ENCODE measurements at regions not wholly inside any gene's neighbourhood (a gene's known extent, or its start where the extent isn't known, plus 50 kb on each side); places are given as distances from the start of the nearest gene placed in this dataset.
"Not testable (repeated sequence)": the region's sequence is repeated elsewhere in the genome, so short reads cannot be mapped to it uniquely, and the experiment has no call there.

GRCh38 chrX:23458957-23459356 is 124.3 kb downstream of the PTCHD1 start:
- not testable (repeated sequence) for DNase-seq (ENCODE audit: low spot score)

DNA sequence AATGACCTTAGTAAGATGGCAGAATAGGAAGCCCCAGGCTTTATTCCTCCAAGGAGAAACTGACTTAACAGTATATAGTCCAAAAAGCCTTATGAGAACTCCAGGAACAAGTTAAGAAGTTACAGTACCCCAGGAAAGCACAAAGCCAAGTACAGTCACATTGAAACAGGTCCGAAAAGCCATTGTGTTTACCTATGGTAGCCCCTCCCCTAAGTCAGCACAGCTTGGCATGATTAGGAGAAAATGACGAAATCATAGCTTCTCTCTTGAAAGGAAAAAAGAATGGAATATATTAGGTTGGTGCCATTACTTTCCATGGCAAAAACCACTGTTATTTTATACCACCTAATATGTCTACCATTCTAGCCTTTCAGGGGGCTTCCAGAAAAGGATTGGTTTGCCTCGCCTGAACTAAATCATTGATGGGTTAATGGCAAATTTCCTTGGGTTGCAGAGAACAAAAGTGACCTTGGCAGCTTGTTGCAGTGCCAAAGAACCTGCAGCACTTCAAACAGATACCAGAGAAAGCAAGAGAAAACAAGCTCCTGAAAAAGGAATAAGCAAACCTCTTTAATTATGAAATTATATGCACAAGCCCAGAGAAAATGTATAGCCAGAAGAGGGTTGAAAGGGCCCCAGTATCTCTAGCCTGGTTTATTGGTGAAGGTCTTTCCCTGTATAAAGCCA is 130.6 kb downstream of the PTCHD1 start:
- no peak for DNase-seq (ENCODE audit: low spot score)

- no peak for DNase-seq (ENCODE audit: low spot score)
Measured at GRCh38 chrX:23465985-23466384, 131.3 kb downstream of the PTCHD1 start.

DNA sequence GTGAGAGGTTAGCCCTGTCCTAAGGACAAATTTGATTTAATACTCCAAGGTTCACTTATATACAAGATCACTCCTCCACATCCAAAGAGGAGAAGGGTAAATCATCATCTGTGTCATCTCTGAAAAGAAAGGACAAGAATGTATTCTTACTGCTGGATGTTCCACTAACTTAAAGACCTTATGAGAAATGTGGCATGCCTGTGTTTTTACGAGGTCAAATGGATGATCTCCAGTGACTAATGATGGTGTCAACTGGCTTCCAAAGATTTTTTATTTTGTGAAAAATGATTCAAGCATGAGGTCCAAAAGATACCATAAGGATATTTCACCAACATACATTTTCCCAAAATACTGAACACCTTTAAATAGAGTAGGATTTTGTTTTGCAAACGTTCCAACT is 143.4 kb downstream of the PTCHD1 start:
- no peak for DNase-seq (ENCODE audit: low spot score)

DNA sequence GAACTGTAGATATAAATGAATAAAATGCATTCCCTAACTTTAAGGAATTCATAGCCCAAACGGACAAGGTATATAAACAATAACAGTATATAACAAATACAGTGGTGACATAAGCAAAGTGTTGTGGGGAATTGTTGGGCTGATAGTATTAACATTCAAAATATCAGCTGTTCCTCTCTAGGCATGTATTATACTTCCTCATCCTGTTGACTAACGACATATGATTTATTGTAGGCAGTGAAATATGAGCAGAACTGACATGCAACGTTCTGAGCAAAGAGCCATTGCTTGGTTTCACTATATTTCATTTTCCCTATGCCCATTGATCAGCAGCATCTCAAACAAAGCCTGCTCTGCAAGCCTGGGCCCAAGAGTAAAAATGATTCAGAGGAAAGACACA is 143.9 kb downstream of the PTCHD1 start:
- DNase-seq (ENCODE audit: low spot score): no peak

DNA sequence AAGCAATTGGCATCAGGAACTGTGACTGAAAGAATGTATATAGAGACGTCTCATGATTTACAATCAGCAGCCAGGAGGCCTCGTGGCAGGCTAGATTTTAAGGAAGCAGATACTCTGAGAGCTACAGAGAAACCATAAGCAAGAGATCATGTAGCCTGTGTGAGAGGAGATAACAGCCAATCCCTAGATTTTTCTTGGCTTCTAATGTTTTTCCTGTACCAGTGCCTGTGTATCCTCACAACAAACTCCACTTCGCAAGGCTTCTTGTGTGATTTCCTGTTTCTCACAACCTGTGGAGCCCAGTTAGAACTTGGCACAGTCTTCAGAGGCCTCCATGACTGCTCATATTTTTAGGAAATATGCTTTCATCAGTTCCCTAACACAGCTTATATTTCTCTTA is 147.9 kb downstream of the PTCHD1 start:
- DNase-seq (ENCODE audit: low spot score): no peak

DNA sequence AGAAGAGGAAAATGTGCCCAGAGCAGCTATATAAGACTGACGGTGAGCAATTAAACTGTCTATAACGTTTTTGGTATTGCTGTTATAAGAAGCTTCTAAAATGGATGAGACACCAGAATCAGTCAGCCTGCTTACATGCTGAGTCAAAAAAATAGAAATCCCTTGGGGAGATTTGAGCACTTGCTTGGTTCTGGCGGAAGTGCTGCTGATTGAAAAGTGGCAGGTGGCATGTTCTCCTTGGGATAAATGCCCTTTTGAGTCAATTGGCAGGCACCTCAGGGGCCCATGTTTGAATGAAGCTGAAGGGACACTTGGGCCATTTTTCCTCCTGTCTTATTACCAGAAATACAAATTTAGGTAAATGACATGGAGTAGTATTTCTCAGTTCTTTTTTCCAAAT is 148.7 kb downstream of the PTCHD1 start:
- DNase-seq (ENCODE audit: low spot score): no peak

DNA sequence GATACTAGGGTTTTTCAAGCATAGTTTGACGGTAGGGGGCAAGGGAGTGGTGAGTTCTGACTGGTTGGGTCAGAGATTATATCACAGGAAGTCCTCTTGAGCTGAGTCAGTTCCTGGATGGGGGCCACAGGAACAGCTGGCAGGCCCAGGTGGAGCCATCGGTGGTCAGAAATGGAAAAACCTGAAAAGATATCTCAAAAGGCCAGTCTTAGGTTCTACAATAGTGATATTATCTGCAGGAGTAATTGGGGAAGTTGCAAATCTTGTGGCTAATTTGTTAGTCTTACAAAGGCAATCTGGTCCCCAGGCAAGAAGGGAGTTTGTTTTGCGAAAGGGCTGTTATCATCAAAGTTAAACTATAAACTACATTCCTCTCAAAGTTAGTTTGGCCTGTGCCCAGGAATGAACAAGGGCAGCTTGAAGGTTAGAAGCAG is 159.3 kb downstream of the PTCHD1 start:
- peak; percentile 29 for DNase-seq (ENCODE audit: low spot score)

- no peak for DNase-seq (ENCODE audit: low spot score)
Measured at GRCh38 chrX:23494741-23495140, 160.1 kb downstream of the PTCHD1 start.

DNA sequence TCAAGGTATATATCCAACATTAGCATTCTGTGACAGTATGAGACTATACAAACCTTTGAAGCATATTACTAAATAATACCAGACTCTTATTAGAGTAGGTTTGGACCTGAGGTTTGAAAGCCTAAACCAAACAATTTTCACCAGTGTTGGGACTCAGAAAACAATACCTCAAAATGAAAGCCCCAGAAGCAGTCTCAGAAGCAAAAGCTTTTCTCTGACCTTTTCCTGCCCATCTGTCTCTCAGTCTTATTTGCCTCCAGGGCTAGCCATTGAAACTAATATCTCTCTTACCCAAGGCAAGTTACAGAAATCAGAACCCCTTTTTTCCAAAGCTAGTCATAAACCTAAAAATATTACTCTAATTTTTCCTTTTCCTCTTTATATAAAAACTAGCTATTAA is 163.3 kb downstream of the PTCHD1 start:
- no peak for DNase-seq (ENCODE audit: low spot score)

DNA sequence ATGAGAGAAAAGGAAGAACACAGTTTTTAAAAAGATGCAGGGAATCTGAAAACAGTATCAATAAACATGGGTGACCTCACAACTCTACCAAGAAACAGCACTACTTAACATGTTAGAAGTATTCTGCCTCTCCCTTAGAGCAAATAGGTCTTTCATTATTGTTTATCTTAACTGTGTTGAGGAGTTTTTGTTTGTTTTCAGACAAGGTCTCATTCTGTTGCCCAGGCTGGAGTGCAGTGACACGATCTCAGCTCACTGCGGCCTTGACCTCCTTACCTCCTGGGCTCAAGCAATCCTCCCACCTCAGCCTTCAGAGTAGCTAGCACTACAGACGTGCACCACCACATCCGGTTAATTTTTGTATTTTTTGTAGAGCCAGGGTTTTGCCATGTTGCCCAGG is 165.3 kb upstream of the PRDX4 start:
- DNase-seq (ENCODE audit: low spot score): no peak

GRCh38 chrX:23503835-23504539 is 163.3 kb upstream of the PRDX4 start:
- peak; percentile 79 for DNase-seq (ENCODE audit: low spot score)

DNA sequence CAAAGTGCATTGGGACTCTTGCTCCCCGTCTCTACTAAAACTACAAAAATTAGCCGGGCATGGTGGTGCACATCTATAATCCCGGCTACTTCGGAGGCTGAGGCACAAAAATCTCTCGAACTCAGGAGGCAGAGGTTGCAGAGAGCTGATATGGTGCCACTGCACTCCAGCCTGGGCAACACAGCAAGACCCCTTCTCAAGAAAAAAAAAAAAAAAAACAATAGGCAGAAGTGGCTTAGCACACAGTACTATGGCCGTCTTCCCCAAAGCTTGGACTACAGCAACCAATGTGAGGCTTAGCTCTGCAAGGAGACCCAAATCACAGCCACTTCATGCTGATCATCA is 162.8 kb upstream of the PRDX4 start:
- no peak for DNase-seq (ENCODE audit: low spot score)

GRCh38 chrX:23504895-23505294 is 162.4 kb upstream of the PRDX4 start:
- DNase-seq (ENCODE audit: low spot score): no peak

DNA sequence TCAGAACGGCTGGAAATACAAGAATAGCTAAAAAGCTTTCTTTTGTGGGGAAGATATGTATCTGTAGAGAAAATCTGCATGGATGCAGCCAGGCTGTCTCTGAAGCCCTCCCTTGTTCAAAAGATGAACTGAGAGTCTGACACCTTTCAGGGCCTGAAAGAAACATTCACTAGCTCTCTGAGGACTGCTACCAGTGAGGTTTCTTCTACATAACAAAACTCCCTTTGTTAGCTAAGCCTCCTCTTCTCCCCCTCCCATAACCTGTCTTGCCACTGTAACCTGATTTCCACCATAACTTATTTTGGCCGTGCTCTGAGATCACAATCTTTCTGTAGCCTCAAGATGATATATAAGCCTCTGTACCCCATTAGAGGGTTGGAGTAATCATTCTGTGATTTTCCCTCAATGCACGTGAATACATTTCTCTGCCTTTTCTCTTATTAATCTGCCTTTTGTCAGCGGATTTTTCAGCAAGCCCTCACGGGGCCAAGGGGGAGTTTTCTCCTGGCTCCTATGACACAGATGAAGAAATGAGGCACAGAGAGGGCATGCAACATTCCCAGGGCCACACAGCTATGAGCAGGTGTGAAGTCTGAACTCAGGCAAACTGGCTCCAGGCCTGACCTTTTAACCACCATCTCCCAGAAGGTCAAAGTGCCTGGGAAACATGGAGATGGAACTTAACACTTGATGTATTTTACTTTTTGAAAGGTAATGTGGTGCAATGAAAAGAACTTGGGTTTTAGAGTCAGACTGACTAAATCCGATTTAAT is 161.6 kb upstream of the PRDX4 start:
- no peak for DNase-seq (ENCODE audit: low spot score)

DNA sequence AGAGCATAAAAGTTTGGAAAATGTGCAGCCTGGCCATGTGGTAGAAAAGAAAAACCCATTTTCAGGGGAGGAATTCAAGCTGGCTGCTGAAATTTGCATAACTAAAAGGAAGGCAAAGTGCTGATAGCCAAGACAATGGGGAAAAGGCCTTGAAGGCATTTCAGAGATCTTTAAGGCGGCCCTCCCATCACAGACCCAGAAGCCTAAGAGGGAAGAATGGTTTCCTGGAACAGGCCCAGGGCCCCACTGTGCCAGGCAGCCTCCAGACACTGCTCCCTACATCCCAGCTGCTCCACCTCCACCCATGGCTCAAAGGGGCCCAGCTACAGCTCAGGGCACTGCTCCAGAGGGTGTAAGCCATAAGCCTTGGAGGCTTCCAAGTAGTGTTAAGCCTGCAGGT is 158.0 kb upstream of the PRDX4 start:
- no peak for DNase-seq (ENCODE audit: low spot score)

GRCh38 chrX:23511793-23512192 is 155.5 kb upstream of the PRDX4 start:
- DNase-seq (ENCODE audit: low spot score): no peak

DNA sequence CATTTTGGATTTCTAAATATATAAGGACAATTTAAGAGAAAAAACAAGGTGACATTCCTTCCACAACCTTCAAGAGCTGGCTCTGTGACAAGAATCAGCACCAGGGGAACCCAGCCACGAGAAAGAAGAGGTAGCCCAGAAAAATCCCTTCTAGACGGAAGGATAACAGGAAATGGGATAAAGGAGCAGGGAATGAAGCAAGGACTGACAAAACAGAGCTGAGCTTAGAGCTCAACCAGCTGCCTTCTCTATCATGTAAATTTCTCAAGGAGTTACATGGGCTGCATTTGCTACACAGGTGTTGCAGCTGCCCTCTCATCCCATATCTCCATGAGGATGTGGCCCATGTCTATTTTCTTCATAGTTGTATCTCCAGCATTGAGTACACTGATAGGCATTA is 154.2 kb upstream of the PRDX4 start:
- DNase-seq (ENCODE audit: low spot score): no peak

GRCh38 chrX:23514082-23514481 is 153.2 kb upstream of the PRDX4 start:
- no peak for DNase-seq (ENCODE audit: low spot score)

DNA sequence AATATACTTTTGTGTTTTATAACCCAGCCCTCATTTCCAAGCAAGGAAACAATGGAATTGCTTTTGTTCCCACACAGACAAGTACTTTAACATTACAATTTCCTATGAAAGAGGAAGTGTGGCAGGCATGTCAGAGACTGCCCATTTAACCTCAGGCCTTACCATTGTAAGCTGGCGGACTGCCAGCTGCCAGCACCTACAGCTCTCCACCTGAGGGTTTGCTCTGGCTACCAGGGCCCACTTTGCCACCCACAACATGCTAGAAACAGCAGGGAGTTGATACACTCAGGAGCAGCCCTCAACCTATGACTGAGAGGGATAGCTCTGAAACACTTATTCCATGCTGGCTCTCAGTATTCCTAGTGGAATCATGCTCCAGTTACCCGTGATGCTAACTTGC is 152.3 kb upstream of the PRDX4 start:
- DNase-seq (ENCODE audit: low spot score): no peak

DNA sequence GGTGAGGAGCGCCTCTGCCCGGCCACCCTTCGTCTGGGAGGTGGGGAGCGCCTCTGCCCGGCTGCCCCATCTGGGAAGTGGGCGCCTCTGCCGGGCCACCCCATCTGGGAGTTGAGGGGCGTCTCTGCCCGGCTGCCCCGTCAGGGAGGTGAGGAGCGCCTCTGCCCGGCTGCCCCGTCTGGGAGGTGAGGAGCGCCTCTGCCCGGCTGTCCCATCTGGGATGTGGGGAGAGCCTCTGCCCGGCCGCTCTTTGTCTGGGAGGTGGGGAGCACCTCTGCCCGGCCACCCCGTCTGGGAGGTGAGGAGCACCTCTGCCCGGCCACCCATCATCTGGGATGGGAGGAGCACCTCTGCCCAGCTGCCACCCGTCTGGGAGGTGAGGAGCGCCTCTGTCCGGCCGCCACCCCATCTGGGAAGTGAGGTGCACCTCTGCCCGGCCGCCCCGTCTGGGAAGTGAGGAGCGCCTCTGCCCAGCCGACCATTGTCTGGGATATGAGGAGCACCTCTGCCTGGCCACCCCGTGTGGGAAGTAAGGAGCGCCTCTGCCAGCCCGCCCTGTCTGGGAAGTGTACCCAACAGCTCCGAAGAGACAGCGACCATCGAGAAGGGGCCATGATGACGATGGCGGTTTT is 144.2 kb upstream of the PRDX4 start:
- not testable (repeated sequence) for DNase-seq (ENCODE audit: low spot score)

DNA sequence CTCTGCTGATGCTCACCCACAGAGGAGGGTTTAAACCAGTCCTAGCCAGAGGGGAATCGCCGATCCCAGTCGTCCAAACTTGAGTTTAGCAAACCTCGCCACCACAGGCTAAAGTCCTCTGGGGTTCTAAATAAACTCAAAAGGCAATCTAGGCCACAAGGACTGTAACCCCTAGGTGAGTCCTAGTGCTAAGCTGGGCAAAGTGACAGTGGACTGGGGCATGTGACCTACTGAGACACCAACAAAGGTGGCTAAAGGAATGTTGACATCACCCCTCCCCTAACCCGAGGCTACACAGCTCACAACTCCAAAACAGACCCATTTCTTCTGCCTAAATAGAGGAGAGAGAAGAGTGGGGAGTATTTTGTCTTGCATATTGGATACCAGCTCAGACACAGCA is 142.8 kb upstream of the PRDX4 start:
- DNase-seq (ENCODE audit: low spot score): no peak

DNA sequence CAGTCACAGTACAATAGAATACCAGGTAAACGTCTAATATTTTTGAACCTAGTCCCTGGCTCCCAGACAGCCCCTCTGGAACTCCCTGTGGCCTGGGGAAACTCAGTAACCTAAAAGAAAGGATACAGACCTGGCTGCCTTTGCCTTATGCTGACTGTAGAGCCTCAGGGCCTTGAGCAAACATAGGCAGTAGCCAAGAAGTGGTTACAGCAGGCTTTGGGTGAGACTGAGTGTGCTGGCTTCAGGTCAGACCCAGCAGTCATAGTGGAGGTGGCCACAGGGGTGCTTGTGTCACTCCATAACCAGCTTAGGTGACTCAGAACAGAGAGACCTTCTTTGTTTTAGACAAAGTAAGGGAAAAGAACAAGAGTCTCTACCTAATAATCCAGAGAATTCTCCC is 141.8 kb upstream of the PRDX4 start:
- no peak for DNase-seq (ENCODE audit: low spot score)

Data from mucosa of gallbladder (tissue), 1 donor.